ENCODE measurements at regions not wholly inside any gene's neighbourhood (a gene's known extent, or its start where the extent isn't known, plus 50 kb on each side); places are given as distances from the start of the nearest gene placed in this dataset.
"Not testable (repeated sequence)": the region's sequence is repeated elsewhere in the genome, so short reads cannot be mapped to it uniquely, and the experiment has no call there.

DNA sequence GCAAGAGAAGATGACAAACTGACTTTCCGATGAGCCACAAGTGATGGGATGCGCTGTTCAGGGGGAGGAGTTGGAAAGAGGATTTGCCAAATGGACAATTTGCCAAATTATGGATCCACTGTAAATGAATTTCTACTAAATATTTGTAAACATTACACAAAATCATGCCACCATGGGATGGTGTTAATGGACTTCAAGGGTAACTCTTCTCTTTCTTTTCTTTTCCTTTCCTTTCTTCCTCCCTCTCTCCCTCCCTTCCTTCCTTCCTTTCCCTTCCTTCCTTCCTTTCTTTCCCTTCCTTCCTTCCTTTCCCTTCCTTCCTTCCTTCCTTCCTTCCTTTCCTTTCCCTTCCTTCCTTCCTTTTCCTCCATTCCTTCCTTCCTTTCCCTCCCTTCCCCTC lies 76.0 kb upstream of the PEG3 start:
- peaks cover 0 to 9% of the 10 kb centered on the region in 2 donors for H3K36me3 Mint-ChIP-seq
- H3K27ac Mint-ChIP-seq = no peak overlapping the region
- H3K4me1 Mint-ChIP-seq = no peaks in the 10 kb centered on the region
- peaks cover 8 to 63% (median 40%) of the 10 kb centered on the region in 8 donors for H3K9me3 Mint-ChIP-seq
- Histone ChIP-seq H3K4me1 (ENCODE audit: insufficient read depth, low read length) (no peaks in the 10 kb centered on the region), H3K27ac (ENCODE audit: low read depth, low read length) (no peak overlapping the region), H3K36me3 (ENCODE audit: insufficient read depth, low read length) (no peaks in the 10 kb centered on the region), H3K4me3 (ENCODE audit: low read length in 2 of 2) (no peak overlapping the region), H3K27me3 (ENCODE audit: insufficient read depth, low read length) (no peaks in the 10 kb centered on the region), H3K9me3 (ENCODE audit: control insufficient read depth in 1 of 2, low read length in 2 of 2) (peaks cover 0 to 4% of the 10 kb centered on the region in 2 donors)
- ChIA-PET POLR2A (ENCODE audit: partially characterized antibody) (no interaction called here), CTCF (ENCODE audit: partially characterized antibody) (no interaction called here)
- no peak overlapping the region for H3K4me3 Mint-ChIP-seq
- intact Hi-C loops (cut with micrococcal nuclease) = no loop called here
- H3K27me3 Mint-ChIP-seq = peaks cover 0 to 2% of the 10 kb centered on the region in 2 donors
- no peak for DNase-seq

DNA sequence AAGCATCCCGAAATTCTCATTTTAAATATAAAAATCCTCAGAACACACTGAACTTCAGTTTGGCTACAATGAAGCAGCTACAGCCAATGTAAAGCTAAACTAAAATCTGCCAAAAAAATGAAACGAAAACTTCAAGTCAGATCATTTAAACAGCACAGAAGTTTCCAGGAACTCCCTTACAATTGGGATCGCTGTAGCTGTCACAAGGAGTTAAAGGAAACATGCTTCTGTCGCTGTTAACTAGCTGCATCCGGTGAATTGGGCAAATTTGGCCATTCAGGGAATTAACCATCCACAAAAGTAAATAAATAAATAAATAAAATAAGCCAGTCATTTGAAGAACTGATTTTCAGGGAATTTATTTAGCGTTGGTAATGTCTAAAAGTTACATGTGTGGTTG lies 77.0 kb upstream of the PEG3 start:
- Histone ChIP-seq H3K4me1 (ENCODE audit: insufficient read depth, low read length) (no peaks in the 10 kb centered on the region), H3K9me3 (ENCODE audit: control insufficient read depth in 1 of 2, low read length in 2 of 2) (peaks cover 0 to 4% of the 10 kb centered on the region in 2 donors), H3K27ac (ENCODE audit: low read depth, low read length) (no peak overlapping the region), H3K27me3 (ENCODE audit: insufficient read depth, low read length) (no peaks in the 10 kb centered on the region), H3K4me3 (ENCODE audit: low read length in 2 of 2) (no peak overlapping the region), H3K36me3 (ENCODE audit: insufficient read depth, low read length) (no peaks in the 10 kb centered on the region)
- Mint-ChIP-seq H3K27me3 (no peaks in the 10 kb centered on the region), H3K4me3 (no peak overlapping the region), H3K4me1 (no peaks in the 10 kb centered on the region), H3K27ac (no peak overlapping the region), H3K36me3 (peaks cover 0 to 8% of the 10 kb centered on the region in 2 donors), H3K9me3 (peaks cover 6 to 55% (median 31%) of the 10 kb centered on the region in 8 donors)
- POLR2A ChIA-PET (ENCODE audit: partially characterized antibody) = no interaction called here
- CTCF ChIA-PET (ENCODE audit: partially characterized antibody) = no interaction called here
- intact Hi-C loops (cut with micrococcal nuclease) = no loop called here
- DNase-seq = no peak

DNA sequence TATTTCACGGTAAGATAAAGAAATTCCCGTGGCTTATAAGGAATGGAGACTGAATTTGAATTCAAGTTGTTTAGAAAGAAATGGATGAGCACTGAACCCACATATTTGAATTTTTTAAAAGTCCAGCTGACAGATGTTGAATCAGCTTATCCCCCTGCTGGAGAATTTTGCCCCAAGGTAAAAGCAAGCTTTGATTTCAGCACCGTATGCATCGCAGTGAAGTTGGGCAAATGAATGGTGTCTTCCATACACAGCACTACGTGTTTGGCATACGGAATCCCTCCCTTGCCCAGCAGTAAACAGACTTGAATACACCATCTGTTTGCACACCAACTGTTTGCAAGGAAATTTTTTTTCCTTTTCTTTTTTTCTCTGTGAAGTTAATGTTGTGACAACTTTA lies 77.5 kb upstream of the PEG3 start:
- Histone ChIP-seq H3K36me3 (ENCODE audit: insufficient read depth, low read length) (no peaks in the 10 kb centered on the region), H3K27me3 (ENCODE audit: insufficient read depth, low read length) (no peaks in the 10 kb centered on the region), H3K4me3 (ENCODE audit: low read length in 2 of 2) (no peak overlapping the region), H3K4me1 (ENCODE audit: insufficient read depth, low read length) (no peaks in the 10 kb centered on the region), H3K27ac (ENCODE audit: low read depth, low read length) (no peak overlapping the region), H3K9me3 (ENCODE audit: control insufficient read depth in 1 of 2, low read length in 2 of 2) (peaks cover 0 to 4% of the 10 kb centered on the region in 2 donors)
- ChIA-PET CTCF (ENCODE audit: partially characterized antibody) (no interaction called here), POLR2A (ENCODE audit: partially characterized antibody) (no interaction called here)
- no peak overlapping the region for H3K4me3 Mint-ChIP-seq
- H3K27ac Mint-ChIP-seq = no peak overlapping the region
- H3K27me3 Mint-ChIP-seq = no peaks in the 10 kb centered on the region
- H3K4me1 Mint-ChIP-seq = no peaks in the 10 kb centered on the region
- DNase-seq = no peak
- intact Hi-C loops (cut with micrococcal nuclease) = no loop called here
- peaks cover 6 to 52% (median 28%) of the 10 kb centered on the region in 8 donors for H3K9me3 Mint-ChIP-seq
- peaks cover 0 to 8% of the 10 kb centered on the region in 2 donors for H3K36me3 Mint-ChIP-seq

DNA sequence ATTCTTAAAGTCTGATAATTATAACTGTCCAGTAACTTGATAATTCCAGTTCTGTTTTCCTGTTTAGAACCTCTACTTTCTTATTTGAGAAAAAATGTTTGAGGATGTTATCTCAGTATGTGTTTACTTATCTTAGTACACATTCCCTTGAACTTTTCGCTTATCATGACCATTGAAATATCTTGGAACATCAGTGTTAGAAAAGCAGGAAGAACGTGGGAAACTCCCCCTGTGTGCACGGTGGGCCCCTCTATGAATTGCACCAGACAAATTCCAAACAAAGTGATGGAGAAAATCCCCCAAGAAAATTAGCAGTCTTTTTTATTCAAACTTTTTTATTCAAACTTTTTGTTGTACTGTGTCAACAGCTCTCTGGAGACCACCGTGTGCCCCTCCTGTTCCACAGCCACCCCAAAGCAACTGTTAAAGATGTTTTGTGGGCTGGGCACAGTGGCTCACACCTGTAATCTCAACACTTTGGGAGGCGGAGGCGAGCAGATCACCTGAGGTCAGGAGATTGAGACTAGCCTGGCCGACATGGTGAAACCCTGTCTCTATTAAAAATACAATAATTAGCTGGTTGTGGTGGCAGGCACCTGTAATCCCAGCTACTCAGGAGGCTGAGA lies 78.3 kb upstream of the PEG3 start:
- peak overlapping the region in 1 of 7 donors; percentile 59 for H3K27ac Mint-ChIP-seq
- Histone ChIP-seq H3K4me3 (ENCODE audit: low read length in 2 of 2) (no peak overlapping the region), H3K4me1 (ENCODE audit: insufficient read depth, low read length) (no peaks in the 10 kb centered on the region), H3K27me3 (ENCODE audit: insufficient read depth, low read length) (no peaks in the 10 kb centered on the region), H3K36me3 (ENCODE audit: insufficient read depth, low read length) (no peaks in the 10 kb centered on the region), H3K27ac (ENCODE audit: low read depth, low read length) (no peak overlapping the region), H3K9me3 (ENCODE audit: control insufficient read depth in 1 of 2, low read length in 2 of 2) (peaks cover 0 to 10% of the 10 kb centered on the region in 2 donors)
- no peak overlapping the region for H3K4me3 Mint-ChIP-seq
- H3K9me3 Mint-ChIP-seq = peaks cover 6 to 59% (median 29%) of the 10 kb centered on the region in 8 donors
- no peak for DNase-seq
- no peaks in the 10 kb centered on the region for H3K27me3 Mint-ChIP-seq
- POLR2A ChIA-PET (ENCODE audit: partially characterized antibody) = no interaction called here
- intact Hi-C loops (cut with micrococcal nuclease) = no loop called here
- H3K36me3 Mint-ChIP-seq = peaks cover 0 to 8% of the 10 kb centered on the region in 2 donors
- H3K4me1 Mint-ChIP-seq = no peaks in the 10 kb centered on the region
- CTCF ChIA-PET (ENCODE audit: partially characterized antibody) = no interaction called here

DNA sequence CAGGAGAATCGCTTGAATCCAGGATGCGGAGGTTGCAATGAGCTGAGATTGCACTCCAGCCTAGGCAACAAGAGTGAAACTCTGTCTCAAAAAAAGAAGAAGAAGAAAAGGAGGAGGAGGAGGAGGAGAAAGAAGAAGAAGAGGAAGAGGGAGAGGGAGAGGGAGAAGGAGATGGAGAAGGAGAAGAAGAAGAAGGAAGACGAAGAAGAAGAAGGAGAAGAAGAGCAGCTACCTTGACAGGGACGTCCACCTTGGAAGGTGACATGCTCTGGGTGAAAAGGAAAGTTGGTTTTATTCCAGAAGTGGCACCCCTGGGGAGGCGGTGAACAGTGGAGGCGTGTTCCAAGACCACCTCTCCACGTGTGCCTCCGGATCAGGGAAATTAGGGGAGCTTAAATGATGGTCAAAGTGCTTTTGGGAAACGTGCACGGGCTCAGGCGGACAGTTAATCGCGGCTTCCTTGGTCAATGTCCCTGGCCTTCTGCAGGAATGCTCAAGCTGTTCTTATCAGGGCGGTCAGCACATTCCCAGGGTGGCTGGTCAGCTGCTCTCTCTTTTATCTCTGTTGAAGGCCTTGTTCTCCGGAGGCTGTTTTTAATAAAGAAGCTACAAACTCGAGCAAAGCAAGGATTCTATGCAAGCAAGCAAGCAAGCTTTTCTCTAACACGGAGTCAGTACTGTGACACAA lies 78.9 kb upstream of the PEG3 start:
- ChIA-PET CTCF (ENCODE audit: partially characterized antibody) (no interaction called here), POLR2A (ENCODE audit: partially characterized antibody) (no interaction called here)
- H3K27ac Mint-ChIP-seq = peak overlapping the region in 1 of 7 donors; percentile 50
- H3K4me3 Mint-ChIP-seq = no peak overlapping the region
- H3K27me3 Mint-ChIP-seq = no peaks in the 10 kb centered on the region
- H3K4me3 ChIP-seq (ENCODE audit: low read length in 2 of 2) = no peak overlapping the region
- peaks cover 0 to 9% of the 10 kb centered on the region in 2 donors for H3K36me3 Mint-ChIP-seq
- no peaks in the 10 kb centered on the region for H3K36me3 ChIP-seq (ENCODE audit: insufficient read depth, low read length)
- no peak overlapping the region for H3K27ac ChIP-seq (ENCODE audit: low read depth, low read length)
- intact Hi-C loops (cut with micrococcal nuclease) = no loop called here
- peaks cover 0 to 11% of the 10 kb centered on the region in 2 donors for H3K9me3 ChIP-seq (ENCODE audit: control insufficient read depth in 1 of 2, low read length in 2 of 2)
- no peaks in the 10 kb centered on the region for H3K4me1 Mint-ChIP-seq
- peaks cover 8 to 62% (median 32%) of the 10 kb centered on the region in 8 donors for H3K9me3 Mint-ChIP-seq
- no peaks in the 10 kb centered on the region for H3K27me3 ChIP-seq (ENCODE audit: insufficient read depth, low read length)
- no peak for DNase-seq
- no peaks in the 10 kb centered on the region for H3K4me1 ChIP-seq (ENCODE audit: insufficient read depth, low read length)

DNA sequence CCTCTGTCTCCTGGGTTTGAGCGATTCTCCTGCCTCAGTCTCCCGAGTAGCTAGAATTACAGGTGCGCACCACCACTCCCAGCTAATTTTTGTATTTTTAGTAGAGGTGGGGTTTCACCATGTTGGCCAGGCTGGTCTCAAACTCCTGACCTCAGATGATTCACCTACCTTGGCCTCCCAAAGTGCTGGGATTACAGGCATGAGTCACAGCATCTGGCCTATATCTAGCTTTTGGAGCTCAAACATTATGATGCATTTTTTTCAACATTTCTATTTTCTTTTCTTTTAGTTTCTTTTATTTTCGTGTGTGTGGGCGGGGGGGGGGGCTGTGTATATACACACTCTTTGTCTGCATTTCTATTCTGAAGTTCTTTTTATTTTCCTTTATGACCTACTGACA lies 85.6 kb upstream of the PEG3 start:
- H3K36me3 Mint-ChIP-seq; H3K27ac ChIP-seq (ENCODE audit: low read depth, low read length); H3K27me3 Mint-ChIP-seq; DNase-seq; H3K4me3 Mint-ChIP-seq; H3K4me1 ChIP-seq (ENCODE audit: insufficient read depth, low read length); H3K27me3 ChIP-seq (ENCODE audit: insufficient read depth, low read length); POLR2A ChIA-PET (ENCODE audit: partially characterized antibody); H3K36me3 ChIP-seq (ENCODE audit: insufficient read depth, low read length); H3K27ac Mint-ChIP-seq; H3K4me3 ChIP-seq (ENCODE audit: low read length in 2 of 2); H3K4me1 Mint-ChIP-seq; intact Hi-C loops (cut with micrococcal nuclease): not testable (repeated sequence)
- H3K9me3 ChIP-seq (ENCODE audit: control insufficient read depth in 1 of 2, low read length in 2 of 2) = peaks cover 0 to 14% of the 10 kb centered on the region in 2 donors
- CTCF ChIA-PET (ENCODE audit: partially characterized antibody) = interaction anchor here (0.7 kb wide), 1 partner anchor 261 kb away, joined by 3 read pairs; no protein-coding TSS in a partner anchor
- H3K9me3 Mint-ChIP-seq = peaks cover 3 to 73% (median 43%) of the 10 kb centered on the region in 8 donors

DNA sequence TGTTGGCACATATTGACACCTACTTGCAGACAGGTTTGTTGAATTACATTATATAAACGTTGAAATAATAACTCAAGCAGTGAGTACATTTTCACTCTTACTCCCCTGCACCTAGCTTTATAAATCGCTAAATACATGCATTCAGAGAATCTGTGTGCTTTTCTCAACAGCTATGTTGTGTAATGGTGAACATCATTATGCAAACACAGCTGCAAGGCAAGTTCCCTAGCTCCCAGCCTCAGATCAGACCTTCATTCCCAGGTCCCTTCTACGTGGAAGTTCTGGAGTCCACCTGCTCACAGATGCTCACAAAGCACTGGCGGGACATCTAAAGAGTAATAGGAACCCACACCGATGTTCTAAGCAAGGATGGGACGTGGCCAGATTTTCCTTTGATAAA lies 86.8 kb upstream of the PEG3 start:
- H3K27ac ChIP-seq (ENCODE audit: low read depth, low read length) = no peak overlapping the region
- H3K9me3 ChIP-seq (ENCODE audit: control insufficient read depth in 1 of 2, low read length in 2 of 2) = peaks cover 0 to 14% of the 10 kb centered on the region in 2 donors
- DNase-seq = no peak
- H3K9me3 Mint-ChIP-seq = peaks cover 3 to 75% (median 47%) of the 10 kb centered on the region in 8 donors
- H3K27me3 Mint-ChIP-seq = no peaks in the 10 kb centered on the region
- H3K36me3 Mint-ChIP-seq = peaks cover 4 to 9% of the 10 kb centered on the region in 2 donors
- POLR2A ChIA-PET (ENCODE audit: partially characterized antibody) = no interaction called here
- H3K4me1 Mint-ChIP-seq = no peaks in the 10 kb centered on the region
- no peaks in the 10 kb centered on the region for H3K4me1 ChIP-seq (ENCODE audit: insufficient read depth, low read length)
- H3K4me3 ChIP-seq (ENCODE audit: low read length in 2 of 2) = no peak overlapping the region
- H3K36me3 ChIP-seq (ENCODE audit: insufficient read depth, low read length) = no peaks in the 10 kb centered on the region
- CTCF ChIA-PET (ENCODE audit: partially characterized antibody) = no interaction called here
- H3K27me3 ChIP-seq (ENCODE audit: insufficient read depth, low read length) = no peaks in the 10 kb centered on the region
- H3K4me3 Mint-ChIP-seq = no peak overlapping the region
- intact Hi-C loops (cut with micrococcal nuclease) = no loop called here
- H3K27ac Mint-ChIP-seq = no peak overlapping the region

All from CD4-positive, alpha-beta memory T cell (primary cell).